ENCODE measurements at regions not wholly inside any gene's neighbourhood (a gene's known extent, or its start where the extent isn't known, plus 50 kb on each side); places are given as distances from the start of the nearest gene placed in this dataset.

GRCh38 chr13:102993348-102993747 lies 72.9 kb downstream of the SLC10A2 start:
- TF ChIP-seq, protein P1, sequence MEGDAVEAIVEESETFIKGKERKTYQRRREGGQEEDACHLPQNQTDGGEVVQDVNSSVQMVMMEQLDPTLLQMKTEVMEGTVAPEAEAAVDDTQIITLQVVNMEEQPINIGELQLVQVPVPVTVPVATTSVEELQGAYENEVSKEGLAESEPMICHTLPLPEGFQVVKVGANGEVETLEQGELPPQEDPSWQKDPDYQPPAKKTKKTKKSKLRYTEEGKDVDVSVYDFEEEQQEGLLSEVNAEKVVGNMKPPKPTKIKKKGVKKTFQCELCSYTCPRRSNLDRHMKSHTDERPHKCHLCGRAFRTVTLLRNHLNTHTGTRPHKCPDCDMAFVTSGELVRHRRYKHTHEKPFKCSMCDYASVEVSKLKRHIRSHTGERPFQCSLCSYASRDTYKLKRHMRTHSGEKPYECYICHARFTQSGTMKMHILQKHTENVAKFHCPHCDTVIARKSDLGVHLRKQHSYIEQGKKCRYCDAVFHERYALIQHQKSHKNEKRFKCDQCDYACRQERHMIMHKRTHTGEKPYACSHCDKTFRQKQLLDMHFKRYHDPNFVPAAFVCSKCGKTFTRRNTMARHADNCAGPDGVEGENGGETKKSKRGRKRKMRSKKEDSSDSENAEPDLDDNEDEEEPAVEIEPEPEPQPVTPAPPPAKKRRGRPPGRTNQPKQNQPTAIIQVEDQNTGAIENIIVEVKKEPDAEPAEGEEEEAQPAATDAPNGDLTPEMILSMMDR (IDR thresholded peaks at IDR 0.05; ENCODE audit: low read length) = no peak
- TF ChIP-seq EZH2 (IDR thresholded peaks at IDR 0.05; ENCODE audit: borderline replicate concordance, low read length) = no peak
- Histone ChIP-seq H3K4me3 (ENCODE audit: low read depth, low read length, poor library complexity, severe bottlenecking) (no peak overlapping the region), H3K36me3 (ENCODE audit: insufficient read depth, low read length) (no peaks in the 10 kb centered on the region), H3K9me2 (ENCODE audit: low read depth, low read length) (no peaks in the 10 kb centered on the region), H3K79me2 (ENCODE audit: insufficient read depth, low read length) (no peaks in the 10 kb centered on the region), H3K4me2 (ENCODE audit: low read length) (no peak overlapping the region), H4K20me1 (ENCODE audit: insufficient read depth, low read length) (no peaks in the 10 kb centered on the region), H3K27ac (ENCODE audit: low read depth, low read length, poor library complexity, severe bottlenecking) (no peak overlapping the region), H3K27me3 (ENCODE audit: insufficient read depth, low read length) (no peaks in the 10 kb centered on the region), H3K9ac (ENCODE audit: low read length) (no peak overlapping the region), H3K4me1 (ENCODE audit: insufficient read depth, low read length, severe bottlenecking) (no peaks in the 10 kb centered on the region), H2AFZ (ENCODE audit: low read length) (no peak overlapping the region), H3K9me3 (ENCODE audit: low read length) (peaks cover 44% of the 10 kb centered on the region), H3F3A (ENCODE audit: insufficient read depth, low read length) (no peaks in the 10 kb centered on the region)

- Histone ChIP-seq H3K36me3 (ENCODE audit: insufficient read depth, low read length) (no peaks in the 10 kb centered on the region), H2AFZ (ENCODE audit: low read length) (no peak overlapping the region), H3K9me2 (ENCODE audit: low read depth, low read length) (no peaks in the 10 kb centered on the region), H3K9ac (ENCODE audit: low read length) (no peak overlapping the region), H3K9me3 (ENCODE audit: low read length) (peaks cover 23% of the 10 kb centered on the region), H3K27me3 (ENCODE audit: insufficient read depth, low read length) (no peaks in the 10 kb centered on the region), H4K20me1 (ENCODE audit: insufficient read depth, low read length) (no peaks in the 10 kb centered on the region), H3K79me2 (ENCODE audit: insufficient read depth, low read length) (no peaks in the 10 kb centered on the region), H3K4me1 (ENCODE audit: insufficient read depth, low read length, severe bottlenecking) (no peaks in the 10 kb centered on the region), H3K4me2 (ENCODE audit: low read length) (no peak overlapping the region), H3K27ac (ENCODE audit: low read depth, low read length, poor library complexity, severe bottlenecking) (no peak overlapping the region), H3K4me3 (ENCODE audit: low read depth, low read length, poor library complexity, severe bottlenecking) (no peak overlapping the region), H3F3A (ENCODE audit: insufficient read depth, low read length) (no peaks in the 10 kb centered on the region)
- no peak for TF ChIP-seq EZH2 (IDR thresholded peaks at IDR 0.05; ENCODE audit: borderline replicate concordance, low read length)
- TF ChIP-seq, protein P1 (IDR thresholded peaks at IDR 0.05; ENCODE audit: low read length) = no peak
Observed at GRCh38 chr13:102984210-102984609, 82.0 kb downstream of the SLC10A2 start.

DNA sequence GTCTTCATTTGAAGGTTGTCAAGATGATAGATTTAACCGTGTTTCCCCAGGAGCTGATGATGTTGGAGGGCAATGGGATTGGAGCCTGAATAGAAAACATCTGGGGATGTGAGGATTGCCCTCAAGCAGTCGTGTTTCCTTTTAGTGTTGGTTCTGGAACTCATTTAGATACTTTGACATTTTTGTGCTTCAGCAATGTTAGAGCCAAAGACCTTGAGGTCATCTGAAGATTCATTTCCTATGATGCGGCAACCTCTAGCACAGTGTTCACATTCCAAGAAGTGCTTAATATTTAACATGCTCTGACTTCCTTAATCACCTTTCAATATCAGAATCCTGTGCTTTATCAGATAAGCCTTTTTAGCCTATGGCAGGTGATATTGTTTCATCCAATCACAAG lies 82.7 kb downstream of the SLC10A2 start:
- Histone ChIP-seq H3K79me2 (ENCODE audit: insufficient read depth, low read length) (no peaks in the 10 kb centered on the region), H3K27me3 (ENCODE audit: insufficient read depth, low read length) (no peaks in the 10 kb centered on the region), H3K4me2 (ENCODE audit: low read length) (no peak overlapping the region), H3K4me3 (ENCODE audit: low read depth, low read length, poor library complexity, severe bottlenecking) (no peak overlapping the region), H3K27ac (ENCODE audit: low read depth, low read length, poor library complexity, severe bottlenecking) (no peak overlapping the region), H4K20me1 (ENCODE audit: insufficient read depth, low read length) (no peaks in the 10 kb centered on the region), H3F3A (ENCODE audit: insufficient read depth, low read length) (no peaks in the 10 kb centered on the region), H2AFZ (ENCODE audit: low read length) (no peak overlapping the region), H3K9me3 (ENCODE audit: low read length) (peaks cover 19% of the 10 kb centered on the region), H3K9ac (ENCODE audit: low read length) (no peak overlapping the region), H3K36me3 (ENCODE audit: insufficient read depth, low read length) (no peaks in the 10 kb centered on the region), H3K9me2 (ENCODE audit: low read depth, low read length) (no peaks in the 10 kb centered on the region), H3K4me1 (ENCODE audit: insufficient read depth, low read length, severe bottlenecking) (no peaks in the 10 kb centered on the region)
- TF ChIP-seq EZH2 (IDR thresholded peaks at IDR 0.05; ENCODE audit: borderline replicate concordance, low read length) = no peak
- TF ChIP-seq, protein P1 (IDR thresholded peaks at IDR 0.05; ENCODE audit: low read length) = no peak

All from OCI-LY1 (cell line).